ENCODE measurements at regions not wholly inside any gene's neighbourhood (a gene's known extent, or its start where the extent isn't known, plus 50 kb on each side); places are given as distances from the start of the nearest gene placed in this dataset.
"Not testable (repeated sequence)": the region's sequence is repeated elsewhere in the genome, so short reads cannot be mapped to it uniquely, and the experiment has no call there.

- no peaks in the 10 kb centered on the region for H3K9me3 ChIP-seq (ENCODE audit: control insufficient read depth, insufficient read depth, low read length)
- no peaks in the 10 kb centered on the region for H3K4me1 ChIP-seq (ENCODE audit: insufficient read depth, low read length)
- H3K36me3 ChIP-seq (ENCODE audit: insufficient read depth, low read length) = no peaks in the 10 kb centered on the region
- no peak overlapping the region for H3K9ac ChIP-seq (ENCODE audit: low read depth, low read length)
Observed at GRCh38 chr6:119966484-119966883, 616.9 kb upstream of the MAN1A1 start.

GRCh38 chr6:119965900-119966299, 616.3 kb upstream of the MAN1A1 start:
- H3K9me3 ChIP-seq (ENCODE audit: control insufficient read depth, insufficient read depth, low read length) = no peaks in the 10 kb centered on the region
- no peak overlapping the region for H3K9ac ChIP-seq (ENCODE audit: low read depth, low read length)
- no peaks in the 10 kb centered on the region for H3K4me1 ChIP-seq (ENCODE audit: insufficient read depth, low read length)
- H3K36me3 ChIP-seq (ENCODE audit: insufficient read depth, low read length) = no peaks in the 10 kb centered on the region

- Histone ChIP-seq H3K9me3 (ENCODE audit: control insufficient read depth, insufficient read depth, low read length) (no peaks in the 10 kb centered on the region), H3K36me3 (ENCODE audit: insufficient read depth, low read length) (no peaks in the 10 kb centered on the region), H3K9ac (ENCODE audit: low read depth, low read length) (no peak overlapping the region)
Observed at GRCh38 chr6:119965008-119965407, 615.4 kb upstream of the MAN1A1 start.

GRCh38 chr6:119962505-119962904, 612.9 kb upstream of the MAN1A1 start:
- no peak overlapping the region for H3K9ac ChIP-seq (ENCODE audit: low read depth, low read length)
- H3K9me3 ChIP-seq (ENCODE audit: control insufficient read depth, insufficient read depth, low read length) = no peaks in the 10 kb centered on the region
- H3K4me1 ChIP-seq (ENCODE audit: insufficient read depth, low read length) = peaks cover 1% of the 10 kb centered on the region; the same call in 1 of the 2 replicates

More at GRCh38 chr6:119965008-119965407, 615.4 kb upstream of the MAN1A1 start:
- H3K4me1 ChIP-seq (ENCODE audit: insufficient read depth, low read length) = no peaks in the 10 kb centered on the region

GRCh38 chr6:119961450-119961849, 611.9 kb upstream of the MAN1A1 start:
- no peaks in the 10 kb centered on the region for H3K36me3 ChIP-seq (ENCODE audit: insufficient read depth, low read length)
- no peak overlapping the region for H3K9ac ChIP-seq (ENCODE audit: low read depth, low read length)
- H3K4me1 ChIP-seq (ENCODE audit: insufficient read depth, low read length) = peaks cover 5% of the 10 kb centered on the region; the same call in 1 of the 2 replicates
- no peaks in the 10 kb centered on the region for H3K9me3 ChIP-seq (ENCODE audit: control insufficient read depth, insufficient read depth, low read length)

More at GRCh38 chr6:119962505-119962904, 612.9 kb upstream of the MAN1A1 start:
- no peaks in the 10 kb centered on the region for H3K36me3 ChIP-seq (ENCODE audit: insufficient read depth, low read length)

- H3K9me3 ChIP-seq (ENCODE audit: control insufficient read depth, insufficient read depth, low read length) = no peaks in the 10 kb centered on the region
- peaks cover 5% of the 10 kb centered on the region; the same call in 1 of the 2 replicates for H3K4me1 ChIP-seq (ENCODE audit: insufficient read depth, low read length)
- no peaks in the 10 kb centered on the region for H3K36me3 ChIP-seq (ENCODE audit: insufficient read depth, low read length)
- no peak overlapping the region for H3K9ac ChIP-seq (ENCODE audit: low read depth, low read length)
Observed at GRCh38 chr6:119960456-119960855, 610.9 kb upstream of the MAN1A1 start.

- peaks cover 5% of the 10 kb centered on the region; the same call in 1 of the 2 replicates for H3K4me1 ChIP-seq (ENCODE audit: insufficient read depth, low read length)
- H3K9me3 ChIP-seq (ENCODE audit: control insufficient read depth, insufficient read depth, low read length) = no peaks in the 10 kb centered on the region
- H3K9ac ChIP-seq (ENCODE audit: low read depth, low read length) = no peak overlapping the region
- H3K36me3 ChIP-seq (ENCODE audit: insufficient read depth, low read length) = no peaks in the 10 kb centered on the region
Observed at GRCh38 chr6:119960036-119960435, 610.5 kb upstream of the MAN1A1 start.

GRCh38 chr6:119957195-119957594, 607.6 kb upstream of the MAN1A1 start:
- H3K9me3 ChIP-seq (ENCODE audit: control insufficient read depth, insufficient read depth, low read length) = no peaks in the 10 kb centered on the region
- peaks cover 5% of the 10 kb centered on the region; the same call in 1 of the 2 replicates for H3K4me1 ChIP-seq (ENCODE audit: insufficient read depth, low read length)
- H3K36me3 ChIP-seq (ENCODE audit: insufficient read depth, low read length) = no peaks in the 10 kb centered on the region
- no peak overlapping the region for H3K9ac ChIP-seq (ENCODE audit: low read depth, low read length)

GRCh38 chr6:119952696-119953095, 603.1 kb upstream of the MAN1A1 start:
- H3K9ac ChIP-seq (ENCODE audit: low read depth, low read length) = no peak overlapping the region

GRCh38 chr6:119950681-119951080, 601.1 kb upstream of the MAN1A1 start:
- Histone ChIP-seq H3K36me3 (ENCODE audit: insufficient read depth, low read length) (no peaks in the 10 kb centered on the region), H3K9ac (ENCODE audit: low read depth, low read length) (no peak overlapping the region), H3K9me3 (ENCODE audit: control insufficient read depth, insufficient read depth, low read length) (no peaks in the 10 kb centered on the region), H3K4me1 (ENCODE audit: insufficient read depth, low read length) (no peaks in the 10 kb centered on the region)

More at GRCh38 chr6:119952696-119953095, 603.1 kb upstream of the MAN1A1 start:
- Histone ChIP-seq H3K9me3 (ENCODE audit: control insufficient read depth, insufficient read depth, low read length) (no peaks in the 10 kb centered on the region), H3K4me1 (ENCODE audit: insufficient read depth, low read length) (peaks cover 5% of the 10 kb centered on the region; the same call in 1 of the 2 replicates), H3K36me3 (ENCODE audit: insufficient read depth, low read length) (no peaks in the 10 kb centered on the region)

GRCh38 chr6:119942078-119942752, 592.7 kb upstream of the MAN1A1 start:
- H3K36me3 ChIP-seq (ENCODE audit: insufficient read depth, low read length) = no peaks in the 10 kb centered on the region
- no peaks in the 10 kb centered on the region for H3K9me3 ChIP-seq (ENCODE audit: control insufficient read depth, insufficient read depth, low read length)
- no peaks in the 10 kb centered on the region for H3K4me1 ChIP-seq (ENCODE audit: insufficient read depth, low read length)
- H3K9ac ChIP-seq (ENCODE audit: low read depth, low read length) = no peak overlapping the region

GRCh38 chr6:119938752-119939151, 589.2 kb upstream of the MAN1A1 start:
- H3K36me3 ChIP-seq (ENCODE audit: insufficient read depth, low read length) = no peaks in the 10 kb centered on the region
- H3K9me3 ChIP-seq (ENCODE audit: control insufficient read depth, insufficient read depth, low read length) = no peaks in the 10 kb centered on the region
- H3K9ac ChIP-seq (ENCODE audit: low read depth, low read length) = no peak overlapping the region
- no peaks in the 10 kb centered on the region for H3K4me1 ChIP-seq (ENCODE audit: insufficient read depth, low read length)

- Histone ChIP-seq H3K4me1 (ENCODE audit: insufficient read depth, low read length) (no peaks in the 10 kb centered on the region), H3K9me3 (ENCODE audit: control insufficient read depth, insufficient read depth, low read length) (no peaks in the 10 kb centered on the region), H3K9ac (ENCODE audit: low read depth, low read length) (no peak overlapping the region), H3K36me3 (ENCODE audit: insufficient read depth, low read length) (no peaks in the 10 kb centered on the region)
Observed at GRCh38 chr6:119934816-119935215, 585.3 kb upstream of the MAN1A1 start.

GRCh38 chr6:119929121-119929520, 579.6 kb upstream of the MAN1A1 start:
- H3K4me1 ChIP-seq (ENCODE audit: insufficient read depth, low read length) = no peaks in the 10 kb centered on the region
- H3K36me3 ChIP-seq (ENCODE audit: insufficient read depth, low read length) = no peaks in the 10 kb centered on the region
- H3K9me3 ChIP-seq (ENCODE audit: control insufficient read depth, insufficient read depth, low read length) = no peaks in the 10 kb centered on the region
- no peak overlapping the region for H3K9ac ChIP-seq (ENCODE audit: low read depth, low read length)

- not testable (repeated sequence) for H3K9me3 ChIP-seq (ENCODE audit: control insufficient read depth, insufficient read depth, low read length); H3K36me3 ChIP-seq (ENCODE audit: insufficient read depth, low read length); H3K4me1 ChIP-seq (ENCODE audit: insufficient read depth, low read length); H3K9ac ChIP-seq (ENCODE audit: low read depth, low read length)
Observed at GRCh38 chr6:119924888-119925287, 575.3 kb upstream of the MAN1A1 start.
